K562 (cell line): ENCODE measurements at regions not wholly inside any gene's neighbourhood (a gene's known extent, or its start where the extent isn't known, plus 50 kb on each side); places are given as distances from the start of the nearest gene placed in this dataset.

Source experiments
- CBFB ChIP-seq: sonication (generic); formaldehyde crosslinking; IDR thresholded peaks from 2 replicates; pipeline ENCODE4 v1.4.0; 2020; ENCODE audit warnings: mild to moderate bottlenecking, missing genetic modification reagents
- CEBPB ChIP-seq: fragments of 450-650 bp; IDR thresholded peaks from 2 replicates; pipeline ENCODE4 v1.6.1; 2016; ENCODE audit warnings: missing genetic modification characterization, missing compliant biosample characterization
- CHAMP1 ChIP-seq: fragments of 450-650 bp; IDR thresholded peaks from 2 replicates; pipeline ENCODE4 v1.6.1; 2016; ENCODE audit warnings: mild to moderate bottlenecking
- CHCHD3 ChIP-seq: fragments of 250-450 bp; sonication (Bioruptor Pico); IDR thresholded peaks from 2 replicates; pipeline ENCODE4 v2.1.2; 2022; ENCODE audit warnings: mild to moderate bottlenecking
- DMBX1 ChIP-seq: fragments of 250-450 bp; sonication (Bioruptor Pico); IDR thresholded peaks from 2 replicates; pipeline ENCODE4 v1.8.0; 2022; ENCODE audit warnings: inconsistent platforms, mild to moderate bottlenecking, moderate library complexity, borderline replicate concordance
- ELK3 ChIP-seq: fragments of 450-650 bp; formaldehyde crosslinking; IDR thresholded peaks from 2 replicates; pipeline ENCODE4 v1.4.0; 2020; ENCODE audit warnings: mild to moderate bottlenecking
- MCM2 ChIP-seq: fragments of 450-650 bp; IDR thresholded peaks from 2 replicates; pipeline ENCODE4 v1.6.1; 2017; ENCODE audit warnings: low read depth, mild to moderate bottlenecking
- NFIC ChIP-seq: fragments of 450-650 bp; IDR thresholded peaks from 2 replicates; pipeline ENCODE4 v1.6.1; 2017; ENCODE audit warnings: mild to moderate bottlenecking, inconsistent platforms
- NONO ChIP-seq, 2 experiments: fragments of 200-400 bp in 1 of 2; fragments of 450-650 bp in 1 of 2; formaldehyde crosslinking in 1 of 2; IDR thresholded peaks; 2 replicates each; pipeline ENCODE4 v1.6.1; 2017; ENCODE audit warnings: low read depth in 2 of 2, mild to moderate bottlenecking in 2 of 2, moderate library complexity in 2 of 2, low read length in 1 of 2
- REST ChIP-seq, 2 experiments: fragments of 450-650 bp; formaldehyde crosslinking in 1 of 2; IDR thresholded peaks; 2 replicates each; pipeline versions ENCODE4 v1.4.0 to v1.6.1; 2014 to 2020; ENCODE audit warnings: mild to moderate bottlenecking in 2 of 2, borderline replicate concordance in 1 of 2, low read depth in 1 of 2
- TRIM24 ChIP-seq, 2 experiments: fragments of 450-650 bp; IDR thresholded peaks; 2 replicates each; pipeline ENCODE4 v1.6.1; 2016
- U2AF2 ChIP-seq: fragments of 200-400 bp; formaldehyde crosslinking; optimal IDR thresholded peaks from 2 replicates; pipeline ENCODE3; 2017; ENCODE audit warnings: low read depth, mild to moderate bottlenecking, low read length
- ZNF140 ChIP-seq: fragments of 250-450 bp; sonication (Bioruptor Pico); IDR thresholded peaks from 2 replicates; pipeline ENCODE4 v1.8.0; 2021; ENCODE audit warnings: moderate library complexity, mild to moderate bottlenecking, inconsistent platforms
- ZNF224 ChIP-seq: sonication (generic); formaldehyde crosslinking; IDR thresholded peaks from 2 replicates; pipeline ENCODE4 v1.8.0; 2022; ENCODE audit warnings: mild to moderate bottlenecking, missing genetic modification reagents
- ZNF311 ChIP-seq: fragments of 250-450 bp; sonication (Bioruptor Pico); IDR thresholded peaks from 2 replicates; pipeline ENCODE4 v1.4.0; 2020; ENCODE audit warnings: mild to moderate bottlenecking, moderate library complexity
- ZNF347 ChIP-seq: fragments of 450-650 bp; formaldehyde crosslinking; IDR thresholded peaks from 2 replicates; pipeline ENCODE4 v1.4.0; 2020; ENCODE audit warnings: low read depth, mild to moderate bottlenecking, moderate library complexity
- ZNF354B ChIP-seq: fragments of 250-450 bp; sonication (Bioruptor Pico); IDR thresholded peaks from 2 replicates; pipeline ENCODE4 v1.4.0; 2020
- ZNF436 ChIP-seq: fragments of 250-450, 450-650 bp; sonication (Bioruptor Pico); formaldehyde crosslinking; IDR thresholded peaks from 2 replicates; pipeline ENCODE4 v1.7.0; 2020; ENCODE audit warnings: mild to moderate bottlenecking
- ZNF584 ChIP-seq: fragments of 200-800 bp; sonication (Bioruptor generic); IDR thresholded peaks from 2 replicates; pipeline ENCODE4 v1.6.1; 2016; ENCODE audit warnings: low read depth, mild to moderate bottlenecking, missing genetic modification characterization, missing compliant biosample characterization

- TF ChIP-seq CEBPB (tag) = no peak
- no peak for TF ChIP-seq DMBX1 (CRISPR knock-in tag)
- TF ChIP-seq NFIC = peak; percentile 38; the same call in 1 of the 2 replicates
- no peak for TF ChIP-seq ZNF584
- peak; percentile 15 to 50; a peak in 3 of 4 replicates for TF ChIP-seq TRIM24 (IDR thresholded peaks at IDR 0.05)
- no peak for TF ChIP-seq CHCHD3
- no peak; the same call in 1 of the 2 replicates for TF ChIP-seq REST (IDR thresholded peaks at IDR 0.05; ENCODE audit: borderline replicate concordance)
- TF ChIP-seq REST (CRISPR knock-in tag; IDR thresholded peaks at IDR 0.05; ENCODE audit: low read depth) = no peak
- 0 out of 2 replicates have a peak, but pooled peaks have one; percentile 20 for TF ChIP-seq ZNF354B (CRISPR knock-in tag)
- no peak for TF ChIP-seq ZNF140 (CRISPR knock-in tag)
- TF ChIP-seq NONO (IDR thresholded peaks at IDR 0.05; ENCODE audit: low read depth in 2 of 2, low read length in 1 of 2) = no peak
- TF ChIP-seq ZNF224 = no peak
- no peak for TF ChIP-seq MCM2
- no peak for TF ChIP-seq U2AF2
- no peak for TF ChIP-seq ZNF311 (CRISPR knock-in tag)
- no peak for TF ChIP-seq CBFB (CRISPR knock-in tag)
- TF ChIP-seq CHAMP1 = peak; percentile 25; the same call in 1 of the 2 replicates
- no peak for TF ChIP-seq ELK3 (CRISPR knock-in tag)
- no peak for TF ChIP-seq ZNF347
- no peak for TF ChIP-seq ZNF436 (CRISPR knock-in tag)
These were observed 388.1 kb upstream of the SPRED2 start (continued) for GRCh38 chr2:65820454-65820853.
